ENCODE measurements at regions not wholly inside any gene's neighbourhood (a gene's known extent, or its start where the extent isn't known, plus 50 kb on each side); places are given as distances from the start of the nearest gene placed in this dataset.

GRCh38 chr4:153110739-153111138 lies 93.5 kb upstream of the TRIM2 start:
- Histone ChIP-seq H3K9ac (ENCODE audit: low read length) (no peak overlapping the region), H3K9me3 (ENCODE audit: low read length) (no peaks in the 10 kb centered on the region), H3K4me1 (ENCODE audit: insufficient read depth, low read length) (peaks cover 8% of the 10 kb centered on the region), H3K4me3 (ENCODE audit: low read depth in 1 of 2, low read length in 2 of 2) (no peak overlapping the region), H3K27me3 (ENCODE audit: control insufficient read depth in 1 of 2, insufficient read depth in 2 of 2, low read length in 2 of 2) (no peaks in the 10 kb centered on the region), H3K27ac (ENCODE audit: low read depth, low read length) (no peak overlapping the region), H3K36me3 (ENCODE audit: insufficient read depth, low read length) (no peaks in the 10 kb centered on the region)

GRCh38 chr4:153111426-153112040 lies 92.7 kb upstream of the TRIM2 start:
- no peak overlapping the region for H3K27ac ChIP-seq (ENCODE audit: low read depth, low read length)
- no peaks in the 10 kb centered on the region for H3K36me3 ChIP-seq (ENCODE audit: insufficient read depth, low read length)
- no peaks in the 10 kb centered on the region for H3K27me3 ChIP-seq (ENCODE audit: control insufficient read depth in 1 of 2, insufficient read depth in 2 of 2, low read length in 2 of 2)
- no peak overlapping the region for H3K9ac ChIP-seq (ENCODE audit: low read length)
- H3K4me1 ChIP-seq (ENCODE audit: insufficient read depth, low read length): peaks cover 14% of the 10 kb centered on the region
- H3K4me3 ChIP-seq (ENCODE audit: low read depth in 1 of 2, low read length in 2 of 2): no peak overlapping the region
- no peaks in the 10 kb centered on the region for H3K9me3 ChIP-seq (ENCODE audit: low read length)

- Histone ChIP-seq H3K9ac (ENCODE audit: low read length) (no peak overlapping the region), H3K9me3 (ENCODE audit: low read length) (no peaks in the 10 kb centered on the region), H3K36me3 (ENCODE audit: insufficient read depth, low read length) (no peaks in the 10 kb centered on the region), H3K27ac (ENCODE audit: low read depth, low read length) (no peak overlapping the region), H3K4me3 (ENCODE audit: low read depth in 1 of 2, low read length in 2 of 2) (no peak overlapping the region), H3K27me3 (ENCODE audit: control insufficient read depth in 1 of 2, insufficient read depth in 2 of 2, low read length in 2 of 2) (no peaks in the 10 kb centered on the region), H3K4me1 (ENCODE audit: insufficient read depth, low read length) (peaks cover 15% of the 10 kb centered on the region)
Measured at GRCh38 chr4:153112041-153112441, 92.2 kb upstream of the TRIM2 start.

GRCh38 chr4:153113061-153113837 lies 91.0 kb upstream of the TRIM2 start:
- Histone ChIP-seq H3K4me3 (ENCODE audit: low read depth in 1 of 2, low read length in 2 of 2) (no peak overlapping the region), H3K27me3 (ENCODE audit: control insufficient read depth in 1 of 2, insufficient read depth in 2 of 2, low read length in 2 of 2) (no peaks in the 10 kb centered on the region), H3K27ac (ENCODE audit: low read depth, low read length) (no peak overlapping the region), H3K4me1 (ENCODE audit: insufficient read depth, low read length) (peaks cover 15% of the 10 kb centered on the region), H3K9ac (ENCODE audit: low read length) (no peak overlapping the region), H3K9me3 (ENCODE audit: low read length) (no peaks in the 10 kb centered on the region), H3K36me3 (ENCODE audit: insufficient read depth, low read length) (no peaks in the 10 kb centered on the region)

DNA sequence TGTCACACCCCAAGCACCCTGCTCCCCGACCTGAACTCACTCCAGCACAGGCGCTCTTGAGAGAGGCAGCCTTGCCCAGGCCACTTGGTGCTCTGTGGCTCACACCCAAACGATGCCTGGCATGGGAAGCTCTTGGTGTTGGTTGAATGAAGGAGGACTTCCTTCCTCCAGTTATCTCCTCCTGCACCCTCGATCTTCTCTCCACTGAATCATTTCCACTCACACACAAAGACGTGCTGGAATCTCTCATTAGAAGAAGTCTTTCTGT lies 90.5 kb upstream of the TRIM2 start:
- peaks cover 15% of the 10 kb centered on the region for H3K4me1 ChIP-seq (ENCODE audit: insufficient read depth, low read length)
- no peaks in the 10 kb centered on the region for H3K27me3 ChIP-seq (ENCODE audit: control insufficient read depth in 1 of 2, insufficient read depth in 2 of 2, low read length in 2 of 2)
- no peaks in the 10 kb centered on the region for H3K9me3 ChIP-seq (ENCODE audit: low read length)
- no peak overlapping the region for H3K4me3 ChIP-seq (ENCODE audit: low read depth in 1 of 2, low read length in 2 of 2)
- no peaks in the 10 kb centered on the region for H3K36me3 ChIP-seq (ENCODE audit: insufficient read depth, low read length)
- no peak overlapping the region for H3K27ac ChIP-seq (ENCODE audit: low read depth, low read length)
- H3K9ac ChIP-seq (ENCODE audit: low read length): no peak overlapping the region

DNA sequence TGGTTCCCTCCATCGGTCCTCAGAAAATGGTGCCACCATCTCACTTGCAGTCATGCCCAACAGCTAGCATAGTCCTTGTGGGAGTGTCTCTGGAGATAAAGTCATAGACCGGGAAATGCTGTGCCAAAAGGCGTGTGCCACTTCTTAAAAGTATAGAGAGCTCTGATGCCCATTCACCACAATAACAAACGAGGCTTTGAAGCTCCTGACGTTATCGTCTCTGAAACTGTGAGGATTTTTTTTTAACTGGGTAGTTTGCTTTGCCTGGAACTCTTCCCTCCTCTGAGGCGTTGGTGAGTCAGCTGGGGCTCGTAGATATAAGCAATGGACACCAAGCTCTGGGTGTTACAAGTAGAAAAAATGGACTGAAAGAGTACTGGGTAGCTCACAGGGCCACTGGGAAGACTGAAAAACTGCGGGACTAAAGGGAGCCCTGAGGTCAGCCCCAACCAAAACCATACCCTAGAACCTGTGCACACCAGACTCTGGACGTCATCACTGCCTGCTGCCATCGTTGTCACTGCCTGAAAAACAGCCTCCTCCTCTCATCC lies 89.4 kb upstream of the TRIM2 start:
- Histone ChIP-seq H3K4me3 (ENCODE audit: low read depth in 1 of 2, low read length in 2 of 2) (no peak overlapping the region), H3K4me1 (ENCODE audit: insufficient read depth, low read length) (peaks cover 15% of the 10 kb centered on the region), H3K27ac (ENCODE audit: low read depth, low read length) (no peak overlapping the region), H3K36me3 (ENCODE audit: insufficient read depth, low read length) (no peaks in the 10 kb centered on the region), H3K27me3 (ENCODE audit: control insufficient read depth in 1 of 2, insufficient read depth in 2 of 2, low read length in 2 of 2) (no peaks in the 10 kb centered on the region), H3K9me3 (ENCODE audit: low read length) (no peaks in the 10 kb centered on the region), H3K9ac (ENCODE audit: low read length) (no peak overlapping the region)

DNA sequence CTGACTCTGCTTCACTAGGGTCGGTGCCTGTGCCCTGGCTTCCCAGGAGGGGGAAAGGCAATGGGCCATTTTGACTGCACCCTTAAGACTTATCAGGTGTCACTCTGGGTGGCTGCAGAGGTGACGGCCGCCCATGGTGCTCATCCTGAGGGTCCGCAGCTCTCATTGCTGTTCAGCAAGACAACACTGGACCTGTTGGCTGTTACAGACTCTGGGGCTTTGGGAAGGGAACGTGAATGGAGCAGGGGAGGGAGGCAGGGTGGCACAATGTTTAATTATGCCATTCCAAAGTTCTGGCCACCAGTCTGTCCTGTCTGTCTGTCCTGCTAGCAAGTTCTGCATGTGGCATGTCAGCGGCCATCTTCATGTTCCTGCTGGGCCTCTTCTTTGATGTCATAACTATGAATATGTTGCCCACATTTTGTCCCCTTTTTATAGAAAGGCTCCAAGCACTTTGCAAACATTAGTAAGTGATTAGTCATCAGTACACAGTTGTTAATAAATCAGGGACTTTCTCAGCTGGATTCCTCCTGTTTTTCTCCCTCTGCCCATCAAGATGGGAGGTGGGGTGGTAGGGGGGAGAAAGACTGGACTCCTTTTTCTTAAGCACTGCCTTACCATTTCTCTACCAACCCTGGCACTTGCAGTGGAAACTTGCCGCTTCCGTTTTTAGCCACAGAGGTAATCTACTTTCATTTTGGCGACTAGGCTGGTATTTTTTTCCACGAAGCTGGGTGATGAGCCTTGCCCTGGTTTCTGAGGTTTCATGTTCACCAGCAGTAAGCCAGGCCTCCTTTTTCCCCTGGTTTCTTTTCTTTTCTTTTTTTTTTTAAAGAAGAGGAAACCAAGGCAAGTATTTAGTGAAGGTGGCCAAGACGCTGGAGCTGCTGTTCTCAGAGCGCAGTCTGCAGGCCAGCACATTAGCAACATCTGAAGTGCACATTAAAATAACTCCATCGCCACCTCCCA lies 88.6 kb upstream of the TRIM2 start:
- no peaks in the 10 kb centered on the region for H3K36me3 ChIP-seq (ENCODE audit: insufficient read depth, low read length)
- H3K4me3 ChIP-seq (ENCODE audit: low read depth in 1 of 2, low read length in 2 of 2): peak overlapping the region in 1 of 2 donors; percentile 38
- H3K27me3 ChIP-seq (ENCODE audit: control insufficient read depth in 1 of 2, insufficient read depth in 2 of 2, low read length in 2 of 2): no peaks in the 10 kb centered on the region
- H3K9me3 ChIP-seq (ENCODE audit: low read length): no peaks in the 10 kb centered on the region
- peaks cover 15% of the 10 kb centered on the region for H3K4me1 ChIP-seq (ENCODE audit: insufficient read depth, low read length)
- H3K27ac ChIP-seq (ENCODE audit: low read depth, low read length): peak overlapping the region; percentile 4
- no peak overlapping the region for H3K9ac ChIP-seq (ENCODE audit: low read length)

GRCh38 chr4:153116291-153116680 lies 88.0 kb upstream of the TRIM2 start:
- Histone ChIP-seq H3K4me1 (ENCODE audit: insufficient read depth, low read length) (peaks cover 16% of the 10 kb centered on the region), H3K4me3 (ENCODE audit: low read depth in 1 of 2, low read length in 2 of 2) (peak overlapping the region in 1 of 2 donors; percentile 38), H3K27ac (ENCODE audit: low read depth, low read length) (peak overlapping the region; percentile 4), H3K27me3 (ENCODE audit: control insufficient read depth in 1 of 2, insufficient read depth in 2 of 2, low read length in 2 of 2) (no peaks in the 10 kb centered on the region), H3K9ac (ENCODE audit: low read length) (no peak overlapping the region), H3K9me3 (ENCODE audit: low read length) (no peaks in the 10 kb centered on the region), H3K36me3 (ENCODE audit: insufficient read depth, low read length) (no peaks in the 10 kb centered on the region)

GRCh38 chr4:153116801-153117200 lies 87.4 kb upstream of the TRIM2 start:
- H3K27me3 ChIP-seq (ENCODE audit: control insufficient read depth in 1 of 2, insufficient read depth in 2 of 2, low read length in 2 of 2): no peaks in the 10 kb centered on the region
- no peaks in the 10 kb centered on the region for H3K9me3 ChIP-seq (ENCODE audit: low read length)
- no peak overlapping the region for H3K27ac ChIP-seq (ENCODE audit: low read depth, low read length)
- H3K4me1 ChIP-seq (ENCODE audit: insufficient read depth, low read length): peaks cover 19% of the 10 kb centered on the region
- H3K4me3 ChIP-seq (ENCODE audit: low read depth in 1 of 2, low read length in 2 of 2): peak overlapping the region in 1 of 2 donors; percentile 38
- no peaks in the 10 kb centered on the region for H3K36me3 ChIP-seq (ENCODE audit: insufficient read depth, low read length)
- H3K9ac ChIP-seq (ENCODE audit: low read length): no peak overlapping the region

DNA sequence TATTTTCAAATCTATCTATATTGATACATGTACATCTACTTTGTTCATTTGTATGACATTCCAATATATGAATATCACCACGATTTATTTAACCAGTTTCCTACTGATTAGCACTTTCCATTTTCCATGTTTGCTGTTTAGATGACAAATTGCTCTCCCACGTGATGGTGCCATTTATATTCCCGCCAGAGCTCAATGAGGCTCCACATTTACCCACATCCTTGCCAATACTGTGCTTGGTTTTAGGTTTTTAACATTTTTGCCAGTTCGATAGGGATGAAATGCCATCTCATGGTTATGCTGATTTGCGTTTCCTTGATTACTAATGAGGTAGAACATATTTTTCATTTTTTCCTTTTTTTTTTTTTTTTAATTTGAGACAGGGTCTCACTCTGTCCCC lies 86.7 kb upstream of the TRIM2 start:
- H3K9ac ChIP-seq (ENCODE audit: low read length): no peak overlapping the region
- no peak overlapping the region for H3K27ac ChIP-seq (ENCODE audit: low read depth, low read length)
- H3K9me3 ChIP-seq (ENCODE audit: low read length): no peaks in the 10 kb centered on the region
- peaks cover 19% of the 10 kb centered on the region for H3K4me1 ChIP-seq (ENCODE audit: insufficient read depth, low read length)
- H3K4me3 ChIP-seq (ENCODE audit: low read depth in 1 of 2, low read length in 2 of 2): no peak overlapping the region
- H3K36me3 ChIP-seq (ENCODE audit: insufficient read depth, low read length): no peaks in the 10 kb centered on the region
- no peaks in the 10 kb centered on the region for H3K27me3 ChIP-seq (ENCODE audit: control insufficient read depth in 1 of 2, insufficient read depth in 2 of 2, low read length in 2 of 2)

- H3K27ac ChIP-seq (ENCODE audit: low read depth, low read length): no peak overlapping the region
- no peaks in the 10 kb centered on the region for H3K36me3 ChIP-seq (ENCODE audit: insufficient read depth, low read length)
- H3K4me3 ChIP-seq (ENCODE audit: low read depth in 1 of 2, low read length in 2 of 2): no peak overlapping the region
- peaks cover 19% of the 10 kb centered on the region for H3K4me1 ChIP-seq (ENCODE audit: insufficient read depth, low read length)
- no peaks in the 10 kb centered on the region for H3K9me3 ChIP-seq (ENCODE audit: low read length)
- no peak overlapping the region for H3K9ac ChIP-seq (ENCODE audit: low read length)
- no peaks in the 10 kb centered on the region for H3K27me3 ChIP-seq (ENCODE audit: control insufficient read depth in 1 of 2, insufficient read depth in 2 of 2, low read length in 2 of 2)
Measured at GRCh38 chr4:153119626-153120025, 84.6 kb upstream of the TRIM2 start.
